ENCODE measurements at regions not wholly inside any gene's neighbourhood (a gene's known extent, or its start where the extent isn't known, plus 50 kb on each side); places are given as distances from the start of the nearest gene placed in this dataset.

DNA sequence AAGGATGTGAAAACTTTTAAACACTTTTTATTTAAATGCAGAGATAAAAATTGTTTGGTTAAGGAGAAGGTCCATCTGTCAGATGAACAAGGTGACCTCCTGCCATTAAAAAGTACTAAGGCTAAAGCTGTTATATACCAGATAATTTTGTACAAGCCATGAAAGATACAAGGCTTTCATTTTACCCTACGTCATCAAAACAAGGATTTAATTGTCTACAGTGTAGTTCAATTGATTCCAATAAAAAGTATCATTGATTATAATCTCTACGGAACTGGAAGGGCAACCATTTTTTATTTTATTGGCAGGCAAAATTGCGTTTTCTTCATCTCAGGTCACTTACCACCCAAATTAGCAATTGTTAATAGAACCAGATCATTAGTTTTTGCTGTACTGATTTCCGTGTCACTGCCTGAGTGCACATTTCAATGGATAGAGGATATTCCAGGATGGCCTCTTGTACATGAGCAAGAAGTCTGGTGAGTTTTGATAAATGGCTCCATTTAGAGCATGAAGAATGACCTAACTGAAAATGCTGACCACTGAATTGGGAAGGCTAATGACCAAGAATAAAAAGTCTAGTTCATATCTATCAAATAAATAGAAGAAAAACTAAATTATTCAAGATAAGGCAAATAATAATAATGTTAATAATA lies 564.9 kb downstream of the JRKL start:
- Histone ChIP-seq H3K79me2 (ENCODE audit: control insufficient read depth, low read length) (no peaks in the 10 kb centered on the region), H3K9me2 (replicated peaks; ENCODE audit: control insufficient read depth, low read length) (no peaks in the 10 kb centered on the region), H3K4me1 (ENCODE audit: control insufficient read depth, low read length) (no peaks in the 10 kb centered on the region), H3K4me3 (ENCODE audit: low read length) (no peak overlapping the region), H3K4me2 (ENCODE audit: low read length) (no peak overlapping the region), H4K20me1 (ENCODE audit: control insufficient read depth, insufficient read depth, low read depth, low read length) (no peaks in the 10 kb centered on the region), H3K9me3 (ENCODE audit: control insufficient read depth, insufficient read depth, low read length) (no peaks in the 10 kb centered on the region), H3F3A (ENCODE audit: control insufficient read depth, insufficient read depth) (no peaks in the 10 kb centered on the region), H3K27me3 (ENCODE audit: control insufficient read depth, low read length) (no peaks in the 10 kb centered on the region), H3K36me3 (ENCODE audit: control insufficient read depth, low read length) (no peaks in the 10 kb centered on the region), H3K27ac (ENCODE audit: low read depth, low read length) (no peak overlapping the region)
- TF ChIP-seq, protein P1, sequence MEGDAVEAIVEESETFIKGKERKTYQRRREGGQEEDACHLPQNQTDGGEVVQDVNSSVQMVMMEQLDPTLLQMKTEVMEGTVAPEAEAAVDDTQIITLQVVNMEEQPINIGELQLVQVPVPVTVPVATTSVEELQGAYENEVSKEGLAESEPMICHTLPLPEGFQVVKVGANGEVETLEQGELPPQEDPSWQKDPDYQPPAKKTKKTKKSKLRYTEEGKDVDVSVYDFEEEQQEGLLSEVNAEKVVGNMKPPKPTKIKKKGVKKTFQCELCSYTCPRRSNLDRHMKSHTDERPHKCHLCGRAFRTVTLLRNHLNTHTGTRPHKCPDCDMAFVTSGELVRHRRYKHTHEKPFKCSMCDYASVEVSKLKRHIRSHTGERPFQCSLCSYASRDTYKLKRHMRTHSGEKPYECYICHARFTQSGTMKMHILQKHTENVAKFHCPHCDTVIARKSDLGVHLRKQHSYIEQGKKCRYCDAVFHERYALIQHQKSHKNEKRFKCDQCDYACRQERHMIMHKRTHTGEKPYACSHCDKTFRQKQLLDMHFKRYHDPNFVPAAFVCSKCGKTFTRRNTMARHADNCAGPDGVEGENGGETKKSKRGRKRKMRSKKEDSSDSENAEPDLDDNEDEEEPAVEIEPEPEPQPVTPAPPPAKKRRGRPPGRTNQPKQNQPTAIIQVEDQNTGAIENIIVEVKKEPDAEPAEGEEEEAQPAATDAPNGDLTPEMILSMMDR (IDR thresholded peaks at IDR 0.05; ENCODE audit: low read depth, low read length, poor library complexity, severe bottlenecking): no peak
- no peak for TF ChIP-seq EZH2phosphoT487 (IDR thresholded peaks at IDR 0.05; ENCODE audit: borderline replicate concordance, low read length)

GRCh38 chr11:96960476-96960875 lies 570.7 kb downstream of the JRKL start:
- Histone ChIP-seq H3K4me3 (ENCODE audit: low read length) (no peak overlapping the region), H3K27ac (ENCODE audit: low read depth, low read length) (no peak overlapping the region), H3K4me1 (ENCODE audit: control insufficient read depth, low read length) (no peaks in the 10 kb centered on the region), H3K4me2 (ENCODE audit: low read length) (no peak overlapping the region), H3K9me3 (ENCODE audit: control insufficient read depth, insufficient read depth, low read length) (no peaks in the 10 kb centered on the region), H3K79me2 (ENCODE audit: control insufficient read depth, low read length) (no peaks in the 10 kb centered on the region), H3K9me2 (replicated peaks; ENCODE audit: control insufficient read depth, low read length) (no peaks in the 10 kb centered on the region), H4K20me1 (ENCODE audit: control insufficient read depth, insufficient read depth, low read depth, low read length) (no peaks in the 10 kb centered on the region), H3K36me3 (ENCODE audit: control insufficient read depth, low read length) (no peaks in the 10 kb centered on the region), H3K27me3 (ENCODE audit: control insufficient read depth, low read length) (no peaks in the 10 kb centered on the region), H3F3A (ENCODE audit: control insufficient read depth, insufficient read depth) (no peaks in the 10 kb centered on the region)
- no peak for TF ChIP-seq EZH2phosphoT487 (IDR thresholded peaks at IDR 0.05; ENCODE audit: borderline replicate concordance, low read length)
- TF ChIP-seq, protein P1 (IDR thresholded peaks at IDR 0.05; ENCODE audit: low read depth, low read length, poor library complexity, severe bottlenecking): no peak

- Histone ChIP-seq H3K4me2 (ENCODE audit: low read length) (no peak overlapping the region), H3K9me3 (ENCODE audit: control insufficient read depth, insufficient read depth, low read length) (no peaks in the 10 kb centered on the region), H3F3A (ENCODE audit: control insufficient read depth, insufficient read depth) (no peaks in the 10 kb centered on the region), H3K9me2 (replicated peaks; ENCODE audit: control insufficient read depth, low read length) (no peaks in the 10 kb centered on the region), H3K27ac (ENCODE audit: low read depth, low read length) (no peak overlapping the region), H3K27me3 (ENCODE audit: control insufficient read depth, low read length) (no peaks in the 10 kb centered on the region), H3K36me3 (ENCODE audit: control insufficient read depth, low read length) (no peaks in the 10 kb centered on the region), H3K4me3 (ENCODE audit: low read length) (no peak overlapping the region), H3K4me1 (ENCODE audit: control insufficient read depth, low read length) (no peaks in the 10 kb centered on the region), H3K79me2 (ENCODE audit: control insufficient read depth, low read length) (no peaks in the 10 kb centered on the region), H4K20me1 (ENCODE audit: control insufficient read depth, insufficient read depth, low read depth, low read length) (no peaks in the 10 kb centered on the region)
- TF ChIP-seq, protein P1 (IDR thresholded peaks at IDR 0.05; ENCODE audit: low read depth, low read length, poor library complexity, severe bottlenecking): no peak
- no peak for TF ChIP-seq EZH2phosphoT487 (IDR thresholded peaks at IDR 0.05; ENCODE audit: borderline replicate concordance, low read length)
These were observed 571.1 kb downstream of the JRKL start for GRCh38 chr11:96960926-96961325.
